ENCODE measurements at regions not wholly inside any gene's neighbourhood (a gene's known extent, or its start where the extent isn't known, plus 50 kb on each side); places are given as distances from the start of the nearest gene placed in this dataset.
"Not testable (repeated sequence)": the region's sequence is repeated elsewhere in the genome, so short reads cannot be mapped to it uniquely, and the experiment has no call there.

- no peak for DNase-seq
- BruUV-seq (replicated peaks) = no TSS peak
- no peaks in the 10 kb centered on the region for H3K27me3 Mint-ChIP-seq (ENCODE audit: unreplicated experiment)
- intact Hi-C loops (cut with micrococcal nuclease; ENCODE audit: unreplicated experiment) = no loop called here
- CTCF ChIA-PET = no interaction called here
- H3K9me3 Mint-ChIP-seq (ENCODE audit: low read depth, unreplicated experiment) = peaks cover 9% of the 10 kb centered on the region
- H3K36me3 Mint-ChIP-seq (ENCODE audit: insufficient read depth, unreplicated experiment) = no peaks in the 10 kb centered on the region
- no peaks in the 10 kb centered on the region for H3K4me1 Mint-ChIP-seq (ENCODE audit: low read depth, unreplicated experiment)
- H3K4me3 Mint-ChIP-seq (ENCODE audit: low read depth, unreplicated experiment) = no peak overlapping the region
- TF ChIP-seq CTCF (IDR thresholded peaks at IDR 0.05; ENCODE audit: unreplicated experiment) = no peak
- no peak overlapping the region for H3K27ac Mint-ChIP-seq (ENCODE audit: unreplicated experiment)
These were observed 912.1 kb upstream of the GRIA3 start for GRCh38 chrX:122272011-122272410.

GRCh38 chrX:122279746-122280145 lies 904.3 kb upstream of the GRIA3 start:
- TF ChIP-seq CTCF (IDR thresholded peaks at IDR 0.05; ENCODE audit: unreplicated experiment) = no peak
- Mint-ChIP-seq H3K36me3 (ENCODE audit: insufficient read depth, unreplicated experiment) (no peaks in the 10 kb centered on the region), H3K4me1 (ENCODE audit: low read depth, unreplicated experiment) (no peaks in the 10 kb centered on the region), H3K9me3 (ENCODE audit: low read depth, unreplicated experiment) (no peaks in the 10 kb centered on the region), H3K27ac (ENCODE audit: unreplicated experiment) (no peak overlapping the region), H3K4me3 (ENCODE audit: low read depth, unreplicated experiment) (no peak overlapping the region), H3K27me3 (ENCODE audit: unreplicated experiment) (no peaks in the 10 kb centered on the region)
- DNase-seq = no peak
- no TSS peak for BruUV-seq (replicated peaks)
- CTCF ChIA-PET = no interaction called here
- intact Hi-C loops (cut with micrococcal nuclease; ENCODE audit: unreplicated experiment) = no loop called here

- H3K9me3 Mint-ChIP-seq (ENCODE audit: low read depth, unreplicated experiment); CTCF ChIA-PET; H3K27me3 Mint-ChIP-seq (ENCODE audit: unreplicated experiment); BruUV-seq (replicated peaks); H3K4me3 Mint-ChIP-seq (ENCODE audit: low read depth, unreplicated experiment); DNase-seq; H3K27ac Mint-ChIP-seq (ENCODE audit: unreplicated experiment); H3K4me1 Mint-ChIP-seq (ENCODE audit: low read depth, unreplicated experiment); intact Hi-C loops (cut with micrococcal nuclease; ENCODE audit: unreplicated experiment); H3K36me3 Mint-ChIP-seq (ENCODE audit: insufficient read depth, unreplicated experiment): not testable (repeated sequence)
These were observed 884.3 kb upstream of the GRIA3 start for GRCh38 chrX:122299822-122300221.

- Mint-ChIP-seq H3K27ac (ENCODE audit: unreplicated experiment) (no peak overlapping the region), H3K4me3 (ENCODE audit: low read depth, unreplicated experiment) (no peak overlapping the region), H3K4me1 (ENCODE audit: low read depth, unreplicated experiment) (no peaks in the 10 kb centered on the region), H3K9me3 (ENCODE audit: low read depth, unreplicated experiment) (peaks cover 8% of the 10 kb centered on the region), H3K27me3 (ENCODE audit: unreplicated experiment) (no peaks in the 10 kb centered on the region), H3K36me3 (ENCODE audit: insufficient read depth, unreplicated experiment) (no peaks in the 10 kb centered on the region)
- CTCF ChIA-PET = no interaction called here
- DNase-seq = no peak
- intact Hi-C loops (cut with micrococcal nuclease; ENCODE audit: unreplicated experiment) = no loop called here
- TF ChIP-seq CTCF (IDR thresholded peaks at IDR 0.05; ENCODE audit: unreplicated experiment) = no peak
- no TSS peak for BruUV-seq (replicated peaks)
These were observed 882.6 kb upstream of the GRIA3 start for GRCh38 chrX:122301491-122301890.

- no peak overlapping the region for H3K27ac Mint-ChIP-seq (ENCODE audit: unreplicated experiment)
- intact Hi-C loops (cut with micrococcal nuclease; ENCODE audit: unreplicated experiment) = no loop called here
- no peaks in the 10 kb centered on the region for H3K36me3 Mint-ChIP-seq (ENCODE audit: insufficient read depth, unreplicated experiment)
- no peaks in the 10 kb centered on the region for H3K27me3 Mint-ChIP-seq (ENCODE audit: unreplicated experiment)
- no peak overlapping the region for H3K4me3 Mint-ChIP-seq (ENCODE audit: low read depth, unreplicated experiment)
- H3K9me3 Mint-ChIP-seq (ENCODE audit: low read depth, unreplicated experiment) = peaks cover 10% of the 10 kb centered on the region
- BruUV-seq (replicated peaks) = no TSS peak
- H3K4me1 Mint-ChIP-seq (ENCODE audit: low read depth, unreplicated experiment) = no peaks in the 10 kb centered on the region
- CTCF ChIA-PET = no interaction called here
- TF ChIP-seq CTCF (IDR thresholded peaks at IDR 0.05; ENCODE audit: unreplicated experiment) = no peak
- no peak for DNase-seq
These were observed 880.3 kb upstream of the GRIA3 start for GRCh38 chrX:122303761-122304160.
